GM18868 (cell line): ENCODE measurements at regions not wholly inside any gene's neighbourhood (a gene's known extent, or its start where the extent isn't known, plus 50 kb on each side); places are given as distances from the start of the nearest gene placed in this dataset.
"Not testable (repeated sequence)": the region's sequence is repeated elsewhere in the genome, so short reads cannot be mapped to it uniquely, and the experiment has no call there.

ENCODE experiments used
- ATAC-seq: cut with Tn5 transposase; IDR thresholded peaks from one replicate; pipeline ENCODE4 v1.9.1; 2021; ENCODE audit warnings: mild to moderate bottlenecking, moderate library complexity; ENCODE audit not compliant: unreplicated experiment

DNA sequence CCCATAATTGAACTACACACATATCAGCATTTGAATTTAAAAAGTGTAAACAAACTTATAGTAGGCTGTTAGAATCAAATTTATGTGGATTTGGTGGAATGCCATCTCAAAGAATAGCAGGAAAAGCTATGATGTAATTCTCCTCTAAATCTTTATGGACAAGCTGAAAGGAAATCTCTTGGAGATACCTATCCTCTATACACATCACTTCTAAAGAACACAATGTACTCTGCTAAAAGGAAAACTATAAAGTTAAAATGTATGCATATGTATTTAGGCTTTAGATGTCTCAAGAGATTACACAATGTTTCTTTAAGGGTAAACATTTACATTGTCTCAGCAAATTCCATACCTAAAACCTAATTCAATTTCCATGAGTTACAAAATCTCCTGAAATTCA, 323.3 kb downstream of the CRPPA start:
- ATAC-seq = no peak

DNA sequence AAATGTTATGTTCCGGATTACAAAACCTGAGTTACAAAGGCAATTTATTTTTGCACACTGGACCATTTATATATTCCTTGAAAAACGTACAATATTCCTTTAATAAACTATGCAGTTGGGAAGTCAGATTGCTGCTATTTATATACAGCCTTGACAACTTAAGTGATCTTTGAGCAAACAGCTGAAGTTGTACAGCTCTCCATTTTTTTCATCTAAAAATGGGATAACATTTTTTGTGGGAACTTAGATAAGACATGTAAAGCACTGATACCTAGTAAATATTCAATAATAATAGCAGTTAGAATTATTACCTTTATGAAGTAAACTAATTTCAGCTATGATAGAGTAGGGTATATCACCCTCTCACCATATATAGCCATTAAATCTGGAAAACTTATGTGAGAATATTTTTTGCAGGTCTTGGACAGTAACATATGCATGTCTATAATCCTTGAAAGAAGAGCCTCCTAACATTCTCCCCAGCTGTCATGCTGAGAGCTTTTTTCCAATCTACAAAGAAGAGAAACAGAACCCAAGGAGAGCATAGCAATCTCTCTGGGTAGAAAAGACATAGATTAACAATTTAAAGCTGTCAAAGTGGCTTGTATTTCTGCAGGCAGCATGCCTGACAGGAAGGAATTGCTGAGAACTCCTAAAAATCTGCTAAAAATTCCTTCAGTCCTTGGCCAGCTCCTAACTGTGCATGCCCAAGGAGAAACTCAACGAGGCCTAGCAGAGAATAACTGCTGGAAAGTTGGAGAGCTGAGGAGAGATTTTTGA, 326.0 kb downstream of the CRPPA start:
- ATAC-seq = no peak

DNA sequence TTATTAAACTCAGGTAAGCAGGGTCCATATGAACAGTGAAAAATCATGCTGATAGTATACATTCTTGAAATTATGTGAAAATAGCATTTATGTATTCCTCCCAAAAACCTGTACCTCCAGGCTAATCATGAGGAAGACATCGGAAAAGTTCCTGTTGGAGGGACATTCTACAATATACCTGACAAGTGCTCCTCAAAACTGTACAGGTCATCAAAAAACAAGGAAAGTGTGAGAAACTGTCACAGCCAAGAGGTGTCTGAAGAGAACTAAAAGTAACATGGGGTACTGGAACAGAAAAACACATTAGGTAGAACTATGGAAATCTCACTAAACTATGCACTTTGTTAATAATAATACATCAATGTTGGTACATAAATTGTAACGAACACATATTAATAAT, 326.7 kb downstream of the CRPPA start:
- ATAC-seq = no peak

DNA sequence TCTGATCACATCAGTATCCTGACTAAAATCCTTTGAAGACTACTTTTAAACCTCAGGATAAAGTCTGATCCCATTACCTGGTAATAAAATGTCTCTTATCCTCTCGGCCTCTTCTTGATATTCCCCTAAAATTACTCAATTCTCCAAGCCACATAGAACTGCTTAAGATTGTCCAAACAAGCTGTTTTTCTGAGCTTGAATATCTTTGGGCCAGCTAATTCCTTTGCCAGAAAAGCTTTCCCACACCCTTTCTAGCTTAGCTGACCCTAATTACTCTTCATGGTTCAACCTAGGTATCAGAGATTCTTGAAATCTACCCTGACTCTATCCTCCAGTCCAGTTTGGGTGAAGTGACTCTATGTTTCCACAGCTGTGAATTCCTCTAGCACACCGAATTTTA, 328.6 kb downstream of the CRPPA start:
- no peak for ATAC-seq

GRCh38 chr7:16091701-16092310, 329.5 kb downstream of the CRPPA start:
- ATAC-seq = no peak

- ATAC-seq = no peak
Measured at GRCh38 chr7:16089801-16090200, 331.5 kb downstream of the CRPPA start.

DNA sequence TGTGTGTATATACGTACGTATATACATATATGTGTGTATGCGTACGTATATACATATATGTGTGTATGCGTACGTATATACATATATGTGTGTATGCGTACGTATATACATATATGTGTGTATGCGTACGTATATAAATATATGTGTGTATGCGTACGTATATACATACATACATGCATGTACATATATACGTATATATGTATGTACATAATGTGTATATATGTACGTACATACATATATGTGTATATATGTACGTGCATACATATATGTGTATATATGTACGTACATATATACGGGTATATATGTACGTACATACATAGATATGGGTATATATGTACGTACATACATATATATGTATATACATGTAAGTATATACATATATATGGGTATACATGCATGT, 332.1 kb downstream of the CRPPA start:
- ATAC-seq = no peak

DNA sequence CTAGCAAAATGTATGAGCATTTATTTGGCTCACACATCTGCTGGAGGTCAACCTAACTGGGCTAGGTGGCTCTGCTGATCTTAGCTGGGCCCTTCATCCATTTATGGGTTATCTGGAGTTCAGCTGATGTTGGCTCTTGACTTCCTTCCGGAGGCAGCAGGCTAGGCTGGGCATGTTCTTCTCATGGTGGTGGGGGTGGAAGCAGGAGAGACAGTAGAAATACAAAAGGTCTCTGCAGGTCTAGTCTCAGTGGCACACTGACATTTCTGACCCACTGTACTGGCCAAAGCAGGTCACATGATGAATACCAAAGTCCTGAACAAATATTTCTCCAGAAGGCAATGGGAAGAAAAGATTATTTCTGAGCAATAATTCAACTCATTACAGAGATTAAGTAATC, 334.6 kb downstream of the CRPPA start:
- ATAC-seq = no peak

DNA sequence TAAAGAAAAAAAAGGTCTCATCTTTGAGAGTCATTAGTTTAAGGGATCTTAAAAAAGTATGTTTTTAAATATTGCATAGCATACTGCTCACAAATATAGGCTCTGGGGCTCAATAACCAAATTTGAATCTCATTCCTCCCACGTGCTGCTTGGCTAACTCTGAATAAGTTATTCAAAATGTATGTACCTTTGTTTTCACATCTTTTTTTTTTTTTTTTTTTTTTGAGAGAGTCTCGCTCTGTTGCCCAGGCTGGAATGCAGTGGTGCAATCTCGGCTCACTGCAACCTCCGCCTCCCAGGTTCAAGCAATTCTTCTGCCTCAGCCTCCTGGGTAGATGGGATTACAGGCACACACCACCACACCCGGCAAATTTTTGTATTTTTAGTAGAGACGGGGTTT, 335.6 kb downstream of the CRPPA start:
- ATAC-seq = not testable (repeated sequence)

DNA sequence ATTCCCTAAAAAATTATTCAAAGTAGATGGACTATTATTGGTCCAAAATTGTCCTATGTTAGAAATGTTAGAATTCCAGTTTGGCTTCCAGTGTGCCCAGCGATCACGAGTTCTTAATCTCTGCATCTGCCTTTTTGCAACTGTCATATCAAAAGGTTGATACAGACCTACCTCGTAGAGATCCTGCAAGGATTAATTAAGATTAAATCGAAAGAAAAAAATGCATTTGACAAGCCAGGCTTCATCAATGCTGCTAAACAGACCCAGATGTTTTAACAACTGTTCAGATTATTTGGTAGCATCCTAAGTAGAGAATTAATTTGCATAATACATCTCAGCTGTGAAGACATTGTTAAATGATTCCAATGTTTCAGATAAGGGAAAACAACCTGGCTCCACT, 336.5 kb downstream of the CRPPA start:
- ATAC-seq = no peak

GRCh38 chr7:16084370-16084769, 337.0 kb downstream of the CRPPA start:
- ATAC-seq = no peak

- ATAC-seq = no peak
Measured at GRCh38 chr7:16083931-16084330, 337.4 kb downstream of the CRPPA start.

DNA sequence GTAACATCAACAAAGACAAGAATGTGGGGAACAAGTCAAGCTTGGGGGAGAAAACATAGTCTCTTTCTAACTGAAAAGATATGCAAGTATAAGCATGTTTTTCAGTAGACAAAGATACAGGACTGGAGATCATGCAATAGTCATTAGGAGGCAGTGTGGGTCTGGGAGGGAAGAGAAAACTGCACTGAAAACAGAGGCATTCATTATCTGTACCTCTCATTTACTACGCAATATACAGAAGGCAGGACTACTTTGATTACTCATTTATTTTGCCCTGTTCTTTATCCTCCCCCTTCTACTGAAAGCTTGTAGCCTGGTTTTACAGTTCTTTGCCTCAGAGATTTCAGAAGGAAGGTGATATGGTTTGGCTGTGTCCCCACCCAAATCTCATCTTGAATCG, 341.2 kb downstream of the CRPPA start:
- ATAC-seq = no peak

DNA sequence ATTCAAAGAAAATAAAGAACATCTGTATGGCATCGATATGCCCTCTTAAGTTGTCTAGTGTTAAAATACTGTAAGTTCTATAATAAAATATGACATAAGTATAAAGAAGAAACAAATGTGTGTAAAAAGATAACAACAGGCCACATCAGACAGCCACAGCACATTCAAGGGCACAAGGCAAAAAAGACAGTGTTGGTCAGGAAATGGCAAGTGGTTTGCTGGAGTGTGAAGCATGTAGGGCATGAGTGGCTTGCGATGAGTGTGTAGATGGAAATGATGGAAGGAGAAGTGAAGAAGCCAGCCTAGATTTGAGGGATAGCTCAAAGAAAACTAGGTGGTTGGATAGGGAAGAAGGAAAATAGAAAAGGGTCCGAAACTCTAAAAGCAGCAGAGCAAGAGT, 341.6 kb downstream of the CRPPA start:
- no peak for ATAC-seq

- peak; percentile 74 for ATAC-seq
Measured at GRCh38 chr7:16078076-16078952, 343.0 kb downstream of the CRPPA start.

- ATAC-seq = peak; percentile 93
Measured at GRCh38 chr7:16071246-16071857, 350.0 kb downstream of the CRPPA start.

GRCh38 chr7:16070806-16071205, 350.5 kb downstream of the CRPPA start:
- ATAC-seq = no peak

GRCh38 chr7:16069998-16070397, 351.3 kb downstream of the CRPPA start:
- ATAC-seq = no peak

DNA sequence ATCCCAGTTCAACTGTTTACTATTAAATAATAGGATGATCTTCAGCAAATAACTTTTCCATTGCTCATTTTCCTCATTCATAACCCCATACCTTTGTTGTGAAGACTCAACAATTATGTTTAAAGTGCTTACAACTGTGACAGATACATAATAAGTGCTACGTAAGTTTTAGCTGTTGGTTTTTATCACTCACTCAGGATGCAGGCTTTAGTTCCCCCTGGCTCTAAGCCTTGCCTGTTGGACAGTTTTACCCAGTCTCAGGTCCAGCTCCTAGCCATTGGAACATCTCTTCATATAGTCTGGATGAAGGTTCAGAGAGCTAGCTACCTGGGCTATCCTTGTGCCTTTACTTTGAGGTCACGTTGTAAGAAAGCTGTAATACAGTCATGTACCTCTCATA, 353.2 kb downstream of the CRPPA start:
- ATAC-seq = no peak

- no peak for ATAC-seq
Measured at GRCh38 chr7:16067711-16068110, 353.6 kb downstream of the CRPPA start.

DNA sequence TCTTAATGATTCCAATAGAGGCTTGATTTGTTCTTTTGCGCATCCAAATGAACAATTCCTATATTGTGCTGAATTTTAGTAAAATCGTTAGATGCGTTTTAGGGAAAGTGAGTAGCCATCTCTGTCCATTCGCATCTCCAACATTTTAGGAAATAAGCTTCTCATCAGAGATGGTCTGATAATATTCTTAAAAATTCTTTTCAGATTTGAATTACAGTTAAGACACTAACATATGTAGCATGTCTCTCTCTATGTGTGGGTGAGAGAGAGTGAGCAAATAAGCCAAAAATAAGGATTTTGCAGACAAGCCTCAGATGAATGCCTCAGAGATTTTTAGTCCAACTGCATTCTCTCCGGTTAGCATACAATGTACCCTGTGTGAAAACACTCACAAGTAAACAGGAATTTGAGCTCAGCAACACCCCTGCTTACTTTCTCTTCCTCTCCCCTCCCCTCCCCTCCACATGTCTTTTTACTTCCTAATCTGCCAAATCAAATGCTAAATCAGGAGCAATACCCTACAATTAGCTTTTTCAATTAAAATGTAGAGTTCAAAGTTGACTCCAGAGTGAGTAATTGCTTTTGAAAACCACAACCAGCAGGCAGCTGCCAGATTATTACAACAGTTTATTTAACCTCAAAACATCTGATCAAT, 354.4 kb downstream of the CRPPA start:
- ATAC-seq = no peak
